Mesendoderm (in vitro differentiated cells): ENCODE measurements at regions not wholly inside any gene's neighbourhood (a gene's known extent, or its start where the extent isn't known, plus 50 kb on each side); places are given as distances from the start of the nearest gene placed in this dataset.

Experiments used
- DNase-seq: peaks from one replicate; pipeline ENCODE4 v3.0.0; 2013
- H2AK5ac ChIP-seq: 2 replicates; pipeline ENCODE4 v1.6.1; 2013; ENCODE audit warnings: low read length, inconsistent platforms
- H2BK120ac ChIP-seq: 2 replicates; pipeline ENCODE4 v1.6.1; 2013; ENCODE audit warnings: low read depth, mild to moderate bottlenecking, low read length, moderate library complexity, mixed read lengths
- H2BK15ac ChIP-seq: replicated peaks from 2 replicates; pipeline ENCODE4 v1.6.1; 2013; ENCODE audit warnings: low read depth, mild to moderate bottlenecking, moderate library complexity
- H2BK5ac ChIP-seq: 2 replicates; pipeline ENCODE4 v1.6.1; 2013; ENCODE audit warnings: low read length, inconsistent platforms
- H3K18ac ChIP-seq: 2 replicates; pipeline ENCODE4 v1.6.1; 2013; ENCODE audit warnings: mild to moderate bottlenecking, low read length, mixed read lengths
- H3K23ac ChIP-seq: one replicate; pipeline ENCODE4 v1.6.1; 2013; ENCODE audit warnings: low read length
- H3K27ac ChIP-seq: 2 replicates; pipeline ENCODE4 v1.5.1; 2013; ENCODE audit warnings: low read depth, mild to moderate bottlenecking, inconsistent platforms, low read length, moderate library complexity
- H3K27me3 ChIP-seq: 2 replicates; pipeline ENCODE4 v1.6.1; 2013; ENCODE audit warnings: low read length, control low read depth, mild to moderate bottlenecking, inconsistent platforms; ENCODE audit not compliant: insufficient read depth, poor library complexity
- H3K36me3 ChIP-seq: 2 replicates; pipeline ENCODE4 v1.6.1; 2013; ENCODE audit warnings: low read length, inconsistent platforms; ENCODE audit not compliant: control insufficient read depth, insufficient read depth
- H3K4ac ChIP-seq: one replicate; pipeline ENCODE4 v1.6.1; 2013; ENCODE audit warnings: low read depth, mild to moderate bottlenecking, low read length, moderate library complexity
- H3K4me1 ChIP-seq: 2 replicates; pipeline ENCODE4 v1.6.1; 2013; ENCODE audit warnings: low read depth, low read length, inconsistent platforms; ENCODE audit not compliant: control insufficient read depth
- H3K4me2 ChIP-seq: 2 replicates; pipeline ENCODE4 v1.6.1; 2013; ENCODE audit warnings: low read length
- H3K4me3 ChIP-seq: 2 replicates; pipeline ENCODE4 v1.5.1; 2013; ENCODE audit warnings: mild to moderate bottlenecking, low read length
- H3K56ac ChIP-seq: one replicate; pipeline ENCODE4 v1.6.1; 2013; ENCODE audit warnings: low read length
- H3K79me1 ChIP-seq: 2 replicates; pipeline ENCODE4 v1.6.1; 2013; ENCODE audit warnings: low read length, inconsistent platforms
- H3K79me2 ChIP-seq: 2 replicates; pipeline ENCODE4 v1.6.1; 2013; ENCODE audit warnings: mild to moderate bottlenecking, low read length; ENCODE audit not compliant: control insufficient read depth, insufficient read depth
- H3K9ac ChIP-seq: 2 replicates; pipeline ENCODE4 v1.6.1; 2013; ENCODE audit warnings: low read length, inconsistent platforms
- H4K5ac ChIP-seq: one replicate; pipeline ENCODE4 v1.6.1; 2013; ENCODE audit warnings: low read length
- H4K8ac ChIP-seq: one replicate; pipeline ENCODE4 v1.6.1; 2013; ENCODE audit warnings: low read depth, mild to moderate bottlenecking, control low read depth, low read length, moderate library complexity
- WGBS: extraction: QIAGEN DNeasy Blood & Tissue Kit; methylation state at CpG from one replicate; pipeline ENCODE4 v1.1.7; 2013; ENCODE audit warnings: low lambda C conversion rate, missing lambda C conversion rate; ENCODE audit not compliant: insufficient coverage; ENCODE audit errors: extremely low coverage; 5-methylcytosine and 5-hydroxymethylcytosine counted together

- H3K27ac ChIP-seq, result no peak overlapping the region
These were observed 71.2 kb upstream of the DUSP10 start for GRCh38 chr1:221812905-221813597.

GRCh38 chr1:221812088-221812752, 70.3 kb upstream of the DUSP10 start:
- Histone ChIP-seq H3K18ac (no peak overlapping the region), H3K4me2 (no peak overlapping the region), H3K56ac (no peak overlapping the region), H2BK15ac (no peak overlapping the region), H3K27me3 (no peaks in the 10 kb centered on the region), H4K5ac (no peak overlapping the region), H3K79me1 (no peaks in the 10 kb centered on the region), H3K9ac (no peak overlapping the region), H3K79me2 (no peaks in the 10 kb centered on the region), H3K27ac (no peak overlapping the region), H3K23ac (no peak overlapping the region), H3K4me3 (no peak overlapping the region), H2BK120ac (no peak overlapping the region), H3K4me1 (no peaks in the 10 kb centered on the region), H3K4ac (no peak overlapping the region), H2AK5ac (no peak overlapping the region), H3K36me3 (no peaks in the 10 kb centered on the region), H2BK5ac (no peak overlapping the region), H4K8ac (no peak overlapping the region)
- DNase-seq, result no peak
- WGBS, result no CpG with 5 or more reads among the region's 2 CpGs

More at GRCh38 chr1:221812905-221813597, 71.2 kb upstream of the DUSP10 start:
- no peak overlapping the region for H2BK15ac ChIP-seq
- WGBS, result no CpG with 5 or more reads among the region's 8 CpGs
- no peak overlapping the region for H2AK5ac ChIP-seq
- H2BK120ac ChIP-seq, result no peak overlapping the region
- no peak overlapping the region for H3K4me2 ChIP-seq
- no peaks in the 10 kb centered on the region for H3K27me3 ChIP-seq
- no peak overlapping the region for H3K9ac ChIP-seq
- H3K56ac ChIP-seq, result no peak overlapping the region
- H4K8ac ChIP-seq, result no peak overlapping the region
- H4K5ac ChIP-seq, result no peak overlapping the region
- H3K4me1 ChIP-seq, result no peaks in the 10 kb centered on the region
- H3K4me3 ChIP-seq, result no peak overlapping the region
- H3K79me2 ChIP-seq, result no peaks in the 10 kb centered on the region
- H3K36me3 ChIP-seq, result no peaks in the 10 kb centered on the region
- H3K79me1 ChIP-seq, result no peaks in the 10 kb centered on the region
- no peak overlapping the region for H3K4ac ChIP-seq
- DNase-seq, result no peak
- no peak overlapping the region for H3K18ac ChIP-seq
- no peak overlapping the region for H3K23ac ChIP-seq
- H2BK5ac ChIP-seq, result no peak overlapping the region

GRCh38 chr1:221810406-221810805, 68.5 kb upstream of the DUSP10 start:
- Histone ChIP-seq H3K56ac (no peak overlapping the region), H3K9ac (no peak overlapping the region), H2AK5ac (no peak overlapping the region), H3K4ac (no peak overlapping the region), H3K27me3 (no peaks in the 10 kb centered on the region), H3K4me2 (no peak overlapping the region), H4K8ac (no peak overlapping the region), H3K79me2 (no peaks in the 10 kb centered on the region), H3K27ac (no peak overlapping the region), H2BK120ac (no peak overlapping the region), H4K5ac (no peak overlapping the region), H3K79me1 (no peaks in the 10 kb centered on the region), H2BK15ac (no peak overlapping the region), H3K36me3 (no peaks in the 10 kb centered on the region), H3K4me3 (no peak overlapping the region), H3K23ac (no peak overlapping the region), H3K4me1 (no peaks in the 10 kb centered on the region), H2BK5ac (no peak overlapping the region), H3K18ac (no peak overlapping the region)
- no peak for DNase-seq
- WGBS, result no CpG with 5 or more reads among the region's 2 CpGs

- Histone ChIP-seq H2BK5ac (no peak overlapping the region), H3K36me3 (no peaks in the 10 kb centered on the region), H3K27me3 (no peaks in the 10 kb centered on the region), H3K18ac (no peak overlapping the region), H3K9ac (no peak overlapping the region), H3K4me2 (no peak overlapping the region), H2AK5ac (no peak overlapping the region), H2BK15ac (no peak overlapping the region), H3K4ac (no peak overlapping the region), H2BK120ac (no peak overlapping the region), H3K23ac (no peak overlapping the region), H4K8ac (no peak overlapping the region), H3K79me1 (no peaks in the 10 kb centered on the region), H3K4me3 (no peak overlapping the region), H3K79me2 (no peaks in the 10 kb centered on the region), H3K56ac (no peak overlapping the region), H4K5ac (no peak overlapping the region), H3K4me1 (no peaks in the 10 kb centered on the region), H3K27ac (no peak overlapping the region)
- no peak for DNase-seq
- no CpG with 5 or more reads among the region's 12 CpGs for WGBS
These were observed 67.5 kb upstream of the DUSP10 start for GRCh38 chr1:221809091-221810029.

- no peak overlapping the region for H4K8ac ChIP-seq
- no peak overlapping the region for H2BK15ac ChIP-seq
- no peak for DNase-seq
- H3K27ac ChIP-seq, result no peak overlapping the region
- H2BK5ac ChIP-seq, result no peak overlapping the region
- H3K79me1 ChIP-seq, result no peaks in the 10 kb centered on the region
- H3K4ac ChIP-seq, result no peak overlapping the region
- H3K27me3 ChIP-seq, result no peaks in the 10 kb centered on the region
- no peak overlapping the region for H2AK5ac ChIP-seq
- H4K5ac ChIP-seq, result no peak overlapping the region
- H3K4me2 ChIP-seq, result no peak overlapping the region
- H3K18ac ChIP-seq, result no peak overlapping the region
- no peaks in the 10 kb centered on the region for H3K36me3 ChIP-seq
- no peak overlapping the region for H3K56ac ChIP-seq
- H2BK120ac ChIP-seq, result no peak overlapping the region
- no peaks in the 10 kb centered on the region for H3K4me1 ChIP-seq
- H3K4me3 ChIP-seq, result no peak overlapping the region
- H3K9ac ChIP-seq, result no peak overlapping the region
- H3K79me2 ChIP-seq, result no peaks in the 10 kb centered on the region
- no peak overlapping the region for H3K23ac ChIP-seq
These were observed 65.1 kb upstream of the DUSP10 start for GRCh38 chr1:221806984-221807383.
